ENCODE measurements at regions not wholly inside any gene's neighbourhood (a gene's known extent, or its start where the extent isn't known, plus 50 kb on each side); places are given as distances from the start of the nearest gene placed in this dataset.

GRCh38 chr9:87402537-87402936 lies 95.1 kb upstream of the DAPK1 start:
- TF ChIP-seq CTCF (IDR thresholded peaks at IDR 0.05) = no peak
- no peak for TF ChIP-seq POLR2A (IDR thresholded peaks at IDR 0.05)

All from heart left ventricle (tissue), 13 donors.